MM.1S (cell line): ENCODE measurements at regions not wholly inside any gene's neighbourhood (a gene's known extent, or its start where the extent isn't known, plus 50 kb on each side); places are given as distances from the start of the nearest gene placed in this dataset.

ENCODE experiments used
- DNase-seq: peaks from one replicate; pipeline ENCODE4 v3.0.0-alpha.2; 2015
- H2AFZ ChIP-seq: fragments of 300-600 bp; sonication (generic); 2 replicates; pipeline ENCODE4 v1.6.0; 2016; ENCODE audit warnings: antibody characterized with exemption, low read length
- H3F3A ChIP-seq: fragments of 300-600 bp; sonication (generic); 2 replicates; pipeline ENCODE4 v1.6.1; 2016; ENCODE audit warnings: mild to moderate bottlenecking, antibody characterized with exemption, low read length, moderate library complexity, mixed read lengths; ENCODE audit not compliant: insufficient read depth
- H3K27ac ChIP-seq: fragments of 300-600 bp; sonication (generic); 2 replicates; pipeline ENCODE4 v1.5.1; 2016; ENCODE audit warnings: mild to moderate bottlenecking, low read length
- H3K27me3 ChIP-seq: fragments of 300-600 bp; sonication (generic); replicated peaks from 2 replicates; pipeline ENCODE4 v1.6.0; 2016; ENCODE audit warnings: low read length; ENCODE audit not compliant: insufficient read depth
- H3K36me3 ChIP-seq: fragments of 300-600 bp; sonication (generic); replicated peaks from 2 replicates; pipeline ENCODE4 v1.6.1; 2016; ENCODE audit warnings: mild to moderate bottlenecking, low read length, mixed read lengths; ENCODE audit not compliant: insufficient read depth
- H3K4me1 ChIP-seq: fragments of 300-600 bp; sonication (generic); 2 replicates; pipeline ENCODE4 v1.6.1; 2016; ENCODE audit warnings: low read length, mixed read lengths
- H3K4me2 ChIP-seq: fragments of 300-600 bp; sonication (generic); 2 replicates; pipeline ENCODE4 v1.6.0; 2016; ENCODE audit warnings: low read depth, low read length
- H3K4me3 ChIP-seq: fragments of 300-600 bp; sonication (generic); 2 replicates; pipeline ENCODE4 v1.5.1; 2016; ENCODE audit warnings: low read length, mixed read lengths
- H3K79me2 ChIP-seq: fragments of 300-600 bp; sonication (generic); 2 replicates; pipeline ENCODE4 v1.6.1; 2016; ENCODE audit warnings: mixed run types, low read length, mixed read lengths
- H3K9ac ChIP-seq: fragments of 300-600 bp; sonication (generic); 2 replicates; pipeline ENCODE4 v1.6.1; 2016; ENCODE audit warnings: low read length, mixed read lengths
- H3K9me2 ChIP-seq: fragments of 300-600 bp; sonication (generic); replicated peaks from 2 replicates; pipeline ENCODE4 v1.6.1; 2016; ENCODE audit warnings: mild to moderate bottlenecking, low read length, mixed read lengths; ENCODE audit not compliant: insufficient read depth
- H3K9me3 ChIP-seq: fragments of 300-600 bp; sonication (generic); replicated peaks from 2 replicates; pipeline ENCODE4 v1.6.1; 2016; ENCODE audit warnings: mild to moderate bottlenecking, low read length, mixed read lengths; ENCODE audit not compliant: insufficient read depth
- H4K20me1 ChIP-seq: fragments of 300-600 bp; sonication (generic); 2 replicates; pipeline ENCODE4 v1.6.1; 2016; ENCODE audit warnings: mild to moderate bottlenecking, low read length, moderate library complexity, mixed read lengths; ENCODE audit not compliant: insufficient read depth
- CTCF ChIP-seq: fragments of 300-600 bp; sonication (generic); IDR thresholded peaks from 2 replicates; pipeline ENCODE4 v1.5.1; 2016; ENCODE audit warnings: antibody characterized with exemption, low read length, mixed read lengths
- EZH2 ChIP-seq: fragments of 300-600 bp; sonication (generic); optimal IDR thresholded peaks from 2 replicates; pipeline ENCODE3; 2017; ENCODE audit warnings: low read depth, mild to moderate bottlenecking, antibody characterized with exemption, low read length, mixed read lengths
- EZH2phosphoT487 ChIP-seq: fragments of 300-600 bp; sonication (generic); IDR thresholded peaks from 2 replicates; pipeline ENCODE4 v1.6.1; 2018; ENCODE audit warnings: antibody characterized with exemption, low read length

- H3K79me2 ChIP-seq = no peaks in the 10 kb centered on the region
- no peak overlapping the region for H3K9ac ChIP-seq
- no peaks in the 10 kb centered on the region for H3K36me3 ChIP-seq
- no peaks in the 10 kb centered on the region for H4K20me1 ChIP-seq
- H3K4me3 ChIP-seq = no peak overlapping the region
- H3K4me1 ChIP-seq = no peaks in the 10 kb centered on the region
- H3K9me3 ChIP-seq = no peaks in the 10 kb centered on the region
- no peaks in the 10 kb centered on the region for H3K27me3 ChIP-seq
- H3K4me2 ChIP-seq = no peak overlapping the region
- TF ChIP-seq EZH2phosphoT487 (no peak), EZH2 (no peak), CTCF (no peak)
- H2AFZ ChIP-seq = no peak overlapping the region
- no peaks in the 10 kb centered on the region for H3K9me2 ChIP-seq
- no peaks in the 10 kb centered on the region for H3F3A ChIP-seq
- no peak for DNase-seq
- no peak overlapping the region for H3K27ac ChIP-seq
Measured at GRCh38 chrX:13103914-13104274, 59.5 kb upstream of the FAM9C start.

GRCh38 chrX:13103188-13103913 lies 58.9 kb upstream of the FAM9C start:
- H3F3A ChIP-seq = no peaks in the 10 kb centered on the region
- no peak overlapping the region for H2AFZ ChIP-seq
- H3K9me2 ChIP-seq = no peaks in the 10 kb centered on the region
- H3K36me3 ChIP-seq = no peaks in the 10 kb centered on the region
- H3K4me3 ChIP-seq = no peak overlapping the region
- DNase-seq = no peak
- no peak overlapping the region for H3K9ac ChIP-seq
- no peaks in the 10 kb centered on the region for H3K4me1 ChIP-seq
- no peaks in the 10 kb centered on the region for H3K9me3 ChIP-seq
- H3K4me2 ChIP-seq = no peak overlapping the region
- no peaks in the 10 kb centered on the region for H3K27me3 ChIP-seq
- no peak for TF ChIP-seq EZH2
- no peak for TF ChIP-seq CTCF
- no peak for TF ChIP-seq EZH2phosphoT487
- no peak overlapping the region for H3K27ac ChIP-seq
- H4K20me1 ChIP-seq = no peaks in the 10 kb centered on the region
- H3K79me2 ChIP-seq = no peaks in the 10 kb centered on the region

- H3K4me1 ChIP-seq = no peaks in the 10 kb centered on the region
- no peak overlapping the region for H3K4me3 ChIP-seq
- H3K9ac ChIP-seq = no peak overlapping the region
- no peak overlapping the region for H2AFZ ChIP-seq
- no peaks in the 10 kb centered on the region for H3K27me3 ChIP-seq
- H3K27ac ChIP-seq = no peak overlapping the region
- H3K9me3 ChIP-seq = no peaks in the 10 kb centered on the region
- H3F3A ChIP-seq = no peaks in the 10 kb centered on the region
- TF ChIP-seq CTCF (no peak), EZH2 (no peak), EZH2phosphoT487 (no peak)
- no peaks in the 10 kb centered on the region for H3K9me2 ChIP-seq
- no peak overlapping the region for H3K4me2 ChIP-seq
- no peaks in the 10 kb centered on the region for H4K20me1 ChIP-seq
- H3K36me3 ChIP-seq = no peaks in the 10 kb centered on the region
- no peak for DNase-seq
- H3K79me2 ChIP-seq = no peaks in the 10 kb centered on the region
Measured at GRCh38 chrX:13102636-13103035, 58.2 kb upstream of the FAM9C start.
